GM12865 (cell line): ENCODE measurements at regions not wholly inside any gene's neighbourhood (a gene's known extent, or its start where the extent isn't known, plus 50 kb on each side); places are given as distances from the start of the nearest gene placed in this dataset.
A peak's percentile ranks its signal among the peaks of the same experiment; 100 is the strongest.

ENCODE experiments used
- DNase-seq: peaks from one replicate; pipeline ENCODE4 v3.0.0; 2010; ENCODE audit warnings: low read depth
- H3K4me3 ChIP-seq: 2 replicates; pipeline ENCODE4 v1.5.1; 2011; ENCODE audit warnings: mild to moderate bottlenecking, low read depth, low read length, control low read depth
- TF ChIP-seq, protein P1 (sequence below): IDR thresholded peaks from 2 replicates; pipeline ENCODE4 v1.5.1; 2011; ENCODE audit warnings: low read length, control low read depth, low read depth, inconsistent platforms; ENCODE audit not compliant: insufficient read depth; ENCODE audit errors: missing control alignments

DNA sequence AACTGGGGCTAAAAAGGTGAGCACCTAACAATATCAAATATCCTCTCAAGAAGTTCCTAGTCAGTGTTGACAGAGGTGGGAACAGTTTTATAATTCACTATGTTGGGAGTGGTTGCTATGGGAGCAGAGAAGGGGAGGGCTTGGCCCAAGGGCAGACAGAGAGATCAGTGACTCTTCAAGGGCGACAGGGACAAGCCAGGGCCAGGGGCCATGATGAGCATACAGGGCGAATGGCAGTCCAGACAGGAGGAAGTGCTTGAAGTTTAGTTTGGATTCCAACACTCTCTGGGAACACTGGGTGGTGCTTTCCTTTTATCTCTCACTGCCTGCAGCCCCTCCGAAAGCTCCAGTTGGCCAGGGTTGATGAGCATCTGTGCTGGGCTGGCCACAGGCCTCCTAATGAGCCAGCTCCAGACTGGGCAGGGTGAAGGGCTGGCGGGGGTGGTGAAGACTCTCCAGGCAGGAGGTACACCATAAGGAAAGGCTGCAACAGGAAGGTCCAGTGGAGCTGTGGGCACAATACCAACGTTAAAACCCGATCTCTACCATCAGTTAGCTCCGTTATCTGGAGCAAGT, 111.3 kb downstream of the TMEM174 start:
- TF ChIP-seq, protein P1, sequence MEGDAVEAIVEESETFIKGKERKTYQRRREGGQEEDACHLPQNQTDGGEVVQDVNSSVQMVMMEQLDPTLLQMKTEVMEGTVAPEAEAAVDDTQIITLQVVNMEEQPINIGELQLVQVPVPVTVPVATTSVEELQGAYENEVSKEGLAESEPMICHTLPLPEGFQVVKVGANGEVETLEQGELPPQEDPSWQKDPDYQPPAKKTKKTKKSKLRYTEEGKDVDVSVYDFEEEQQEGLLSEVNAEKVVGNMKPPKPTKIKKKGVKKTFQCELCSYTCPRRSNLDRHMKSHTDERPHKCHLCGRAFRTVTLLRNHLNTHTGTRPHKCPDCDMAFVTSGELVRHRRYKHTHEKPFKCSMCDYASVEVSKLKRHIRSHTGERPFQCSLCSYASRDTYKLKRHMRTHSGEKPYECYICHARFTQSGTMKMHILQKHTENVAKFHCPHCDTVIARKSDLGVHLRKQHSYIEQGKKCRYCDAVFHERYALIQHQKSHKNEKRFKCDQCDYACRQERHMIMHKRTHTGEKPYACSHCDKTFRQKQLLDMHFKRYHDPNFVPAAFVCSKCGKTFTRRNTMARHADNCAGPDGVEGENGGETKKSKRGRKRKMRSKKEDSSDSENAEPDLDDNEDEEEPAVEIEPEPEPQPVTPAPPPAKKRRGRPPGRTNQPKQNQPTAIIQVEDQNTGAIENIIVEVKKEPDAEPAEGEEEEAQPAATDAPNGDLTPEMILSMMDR = no peak
- no peak overlapping the region for H3K4me3 ChIP-seq
- no peak for DNase-seq

- no peak for DNase-seq
- TF ChIP-seq, protein P1 = no peak
These were observed 109.9 kb downstream of the TMEM174 start for GRCh38 chr5:73282923-73283322.

GRCh38 chr5:73282383-73282782, 109.4 kb downstream of the TMEM174 start:
- TF ChIP-seq, protein P1 = no peak
- no peak for DNase-seq
- no peak overlapping the region for H3K4me3 ChIP-seq

More at GRCh38 chr5:73282923-73283322, 109.9 kb downstream of the TMEM174 start:
- no peak overlapping the region for H3K4me3 ChIP-seq

- no peak overlapping the region for H3K4me3 ChIP-seq
- TF ChIP-seq, protein P1 = no peak
- DNase-seq = no peak
These were observed 108.1 kb downstream of the TMEM174 start for GRCh38 chr5:73280821-73281746.

GRCh38 chr5:73280386-73280785, 107.4 kb downstream of the TMEM174 start:
- TF ChIP-seq, protein P1 = no peak
- no peak overlapping the region for H3K4me3 ChIP-seq
- DNase-seq = peak; percentile 38

- TF ChIP-seq, protein P1 = no peak
- no peak for DNase-seq
- no peak overlapping the region for H3K4me3 ChIP-seq
These were observed 106.8 kb downstream of the TMEM174 start for GRCh38 chr5:73279805-73280204.
